Astrocyte (in vitro differentiated cells and primary cell): ENCODE measurements at regions not wholly inside any gene's neighbourhood (a gene's known extent, or its start where the extent isn't known, plus 50 kb on each side); places are given as distances from the start of the nearest gene placed in this dataset.

Experiments
- DNase-seq: peaks from one replicate; pipeline ENCODE4 v3.0.0-alpha.2; 2010; ENCODE audit warnings: low read depth
- FAIRE-seq: peaks from 2 replicates; lab custom pipeline; 2011; peaks lifted over from hg19 to GRCh38; lab: Jason Lieb, UNC
- H2AFZ ChIP-seq: 2 replicates; pipeline ENCODE4 v1.6.0; 2012; ENCODE audit warnings: low read depth, low read length, inconsistent platforms
- H3K27ac ChIP-seq: 2 replicates; pipeline ENCODE4 v1.5.1; 2011; ENCODE audit warnings: low read depth, low read length, inconsistent platforms
- H3K27me3 ChIP-seq: 2 replicates; pipeline ENCODE4 v1.6.0; 2011; ENCODE audit warnings: low read length, inconsistent platforms; ENCODE audit not compliant: insufficient read depth
- H3K36me3 ChIP-seq: 2 replicates; pipeline ENCODE4 v1.5.1; 2011; ENCODE audit warnings: low read length, inconsistent platforms; ENCODE audit not compliant: insufficient read depth
- H3K4me1 ChIP-seq: 2 replicates; pipeline ENCODE4 v1.5.1; 2011; ENCODE audit warnings: low read length, inconsistent platforms; ENCODE audit not compliant: insufficient read depth
- H3K4me2 ChIP-seq: 2 replicates; pipeline ENCODE4 v1.6.0; 2012; ENCODE audit warnings: low read length, inconsistent platforms
- H3K4me3 ChIP-seq: 2 replicates; pipeline ENCODE4 v1.5.1; 2011; ENCODE audit warnings: low read depth, mild to moderate bottlenecking, low read length, inconsistent platforms; ENCODE audit not compliant: insufficient read depth
- H3K79me2 ChIP-seq: 2 replicates; pipeline ENCODE4 v1.6.0; 2012; ENCODE audit warnings: mild to moderate bottlenecking, low read length, inconsistent platforms; ENCODE audit not compliant: insufficient read depth
- H3K9ac ChIP-seq: 2 replicates; pipeline ENCODE4 v1.6.0; 2012; ENCODE audit warnings: mild to moderate bottlenecking, low read length, inconsistent platforms
- H3K9me3 ChIP-seq: 2 replicates; pipeline ENCODE4 v1.5.1; 2012; ENCODE audit warnings: low read depth, mild to moderate bottlenecking, low read length, inconsistent platforms; ENCODE audit not compliant: insufficient read depth
- H4K20me1 ChIP-seq: 2 replicates; pipeline ENCODE4 v1.6.0; 2012; ENCODE audit warnings: low read length, inconsistent platforms; ENCODE audit not compliant: insufficient read depth
- H3K27ac Mint-ChIP-seq: one replicate; pipeline ENCODE4 v1.8.0; 2021; ENCODE audit warnings: mild to moderate bottlenecking, mixed read lengths; ENCODE audit not compliant: unreplicated experiment
- H3K27me3 Mint-ChIP-seq: one replicate; pipeline ENCODE4 v1.8.0; 2021; ENCODE audit warnings: low read depth, mixed read lengths; ENCODE audit not compliant: unreplicated experiment
- H3K36me3 Mint-ChIP-seq: one replicate; pipeline ENCODE4 v1.8.0; 2021; ENCODE audit warnings: low read depth, mixed read lengths; ENCODE audit not compliant: unreplicated experiment
- H3K4me1 Mint-ChIP-seq: one replicate; pipeline ENCODE4 v1.8.0; 2021; ENCODE audit warnings: low read depth, mixed read lengths; ENCODE audit not compliant: unreplicated experiment
- H3K4me3 Mint-ChIP-seq: one replicate; pipeline ENCODE4 v1.8.0; 2021; ENCODE audit warnings: mild to moderate bottlenecking, moderate library complexity, mixed read lengths; ENCODE audit not compliant: unreplicated experiment
- H3K9me3 Mint-ChIP-seq: one replicate; pipeline ENCODE4 v1.8.0; 2021; ENCODE audit warnings: mild to moderate bottlenecking, mixed read lengths; ENCODE audit not compliant: unreplicated experiment
- CTCF ChIP-seq: IDR thresholded peaks from 2 replicates; pipeline ENCODE4 v1.5.1; 2011; ENCODE audit warnings: low read depth, mild to moderate bottlenecking, inconsistent platforms, low read length, moderate library complexity; ENCODE audit not compliant: insufficient read depth
- EZH2 ChIP-seq: IDR thresholded peaks from 2 replicates; pipeline ENCODE4 v1.6.1; 2012; ENCODE audit warnings: mild to moderate bottlenecking, low read length, inconsistent platforms; ENCODE audit not compliant: insufficient read depth

- H3K36me3 Mint-ChIP-seq = no peaks in the 10 kb centered on the region
- no peak for DNase-seq
- H3K4me3 ChIP-seq = no peak overlapping the region
Measured at GRCh38 chr15:81789403-81789802, 256.4 kb downstream of the MEX3B start.

GRCh38 chr15:81786776-81787175 lies 259.0 kb downstream of the MEX3B start:
- no peak overlapping the region for H3K4me3 Mint-ChIP-seq
- Histone ChIP-seq H3K4me2 (no peak overlapping the region), H3K36me3 (no peaks in the 10 kb centered on the region), H3K4me3 (no peak overlapping the region), H3K27me3 (no peaks in the 10 kb centered on the region), H3K27ac (no peak overlapping the region), H3K9me3 (peaks cover 5% of the 10 kb centered on the region), H4K20me1 (no peaks in the 10 kb centered on the region), H2AFZ (no peak overlapping the region), H3K4me1 (no peaks in the 10 kb centered on the region), H3K9ac (no peak overlapping the region), H3K79me2 (no peaks in the 10 kb centered on the region)
- no peaks in the 10 kb centered on the region for H3K36me3 Mint-ChIP-seq
- no peaks in the 10 kb centered on the region for H3K9me3 Mint-ChIP-seq
- no peak for FAIRE-seq
- no peak for TF ChIP-seq EZH2
- no peak for TF ChIP-seq CTCF
- H3K4me1 Mint-ChIP-seq = no peaks in the 10 kb centered on the region
- no peak overlapping the region for H3K27ac Mint-ChIP-seq
- no peak for DNase-seq
- H3K27me3 Mint-ChIP-seq = peaks cover 1% of the 10 kb centered on the region

More at GRCh38 chr15:81789403-81789802, 256.4 kb downstream of the MEX3B start:
- Mint-ChIP-seq H3K27ac (no peak overlapping the region), H3K4me3 (no peak overlapping the region), H3K4me1 (no peaks in the 10 kb centered on the region), H3K9me3 (no peaks in the 10 kb centered on the region), H3K27me3 (no peaks in the 10 kb centered on the region)
- Histone ChIP-seq H3K9me3 (peaks cover 5% of the 10 kb centered on the region), H4K20me1 (no peaks in the 10 kb centered on the region), H3K36me3 (no peaks in the 10 kb centered on the region), H3K4me1 (no peaks in the 10 kb centered on the region), H3K4me2 (no peak overlapping the region), H2AFZ (no peak overlapping the region), H3K9ac (no peak overlapping the region), H3K79me2 (no peaks in the 10 kb centered on the region), H3K27me3 (no peaks in the 10 kb centered on the region), H3K27ac (no peak overlapping the region)
- FAIRE-seq = no peak
- TF ChIP-seq CTCF (no peak), EZH2 (no peak)

- TF ChIP-seq CTCF (no peak), EZH2 (no peak)
- Mint-ChIP-seq H3K4me1 (no peaks in the 10 kb centered on the region), H3K4me3 (no peak overlapping the region), H3K27me3 (peaks cover 1% of the 10 kb centered on the region), H3K36me3 (no peaks in the 10 kb centered on the region), H3K27ac (no peak overlapping the region), H3K9me3 (no peaks in the 10 kb centered on the region)
- Histone ChIP-seq H3K27me3 (no peaks in the 10 kb centered on the region), H3K36me3 (no peaks in the 10 kb centered on the region), H3K4me1 (no peaks in the 10 kb centered on the region), H2AFZ (no peak overlapping the region), H3K4me3 (no peak overlapping the region), H3K79me2 (no peaks in the 10 kb centered on the region), H3K9me3 (peaks cover 5% of the 10 kb centered on the region), H3K4me2 (no peak overlapping the region), H4K20me1 (no peaks in the 10 kb centered on the region), H3K9ac (no peak overlapping the region), H3K27ac (no peak overlapping the region)
- FAIRE-seq (no peak), DNase-seq (no peak)
Measured at GRCh38 chr15:81785679-81786078, 260.1 kb downstream of the MEX3B start.
